Endothelial cell (in vitro differentiated cells): ENCODE measurements at regions not wholly inside any gene's neighbourhood (a gene's known extent, or its start where the extent isn't known, plus 50 kb on each side); places are given as distances from the start of the nearest gene placed in this dataset.

Source experiments
- DNase-seq: peaks from one replicate; pipeline ENCODE4 v3.0.0; 2021; ENCODE audit warnings: low spot score
- H3K27ac Mint-ChIP-seq: one replicate; pipeline ENCODE4 v1.8.0; 2021; ENCODE audit warnings: mixed read lengths, inconsistent platforms; ENCODE audit not compliant: unreplicated experiment
- H3K27me3 Mint-ChIP-seq: one replicate; pipeline ENCODE4 v1.8.0; 2021; ENCODE audit warnings: mild to moderate bottlenecking, moderate library complexity, mixed read lengths, inconsistent platforms; ENCODE audit not compliant: unreplicated experiment
- H3K36me3 Mint-ChIP-seq: one replicate; pipeline ENCODE4 v1.8.0; 2021; ENCODE audit warnings: mild to moderate bottlenecking, low read depth, mixed read lengths, inconsistent platforms; ENCODE audit not compliant: unreplicated experiment
- H3K4me1 Mint-ChIP-seq: one replicate; pipeline ENCODE4 v1.8.0; 2021; ENCODE audit warnings: mild to moderate bottlenecking, mixed read lengths, inconsistent platforms; ENCODE audit not compliant: unreplicated experiment
- H3K4me3 Mint-ChIP-seq: one replicate; pipeline ENCODE4 v1.8.0; 2021; ENCODE audit warnings: mild to moderate bottlenecking, mixed read lengths, inconsistent platforms; ENCODE audit not compliant: unreplicated experiment
- H3K9me3 Mint-ChIP-seq: one replicate; pipeline ENCODE4 v1.8.0; 2021; ENCODE audit warnings: mixed read lengths, inconsistent platforms; ENCODE audit not compliant: unreplicated experiment
- TF ChIP-seq, protein P1 (sequence below): fragments of 200-600 bp; sonication (generic); IDR thresholded peaks from one replicate; pipeline ENCODE4 v1.5.0; 2021; ENCODE audit warnings: antibody characterized with exemption; ENCODE audit not compliant: unreplicated experiment

DNA sequence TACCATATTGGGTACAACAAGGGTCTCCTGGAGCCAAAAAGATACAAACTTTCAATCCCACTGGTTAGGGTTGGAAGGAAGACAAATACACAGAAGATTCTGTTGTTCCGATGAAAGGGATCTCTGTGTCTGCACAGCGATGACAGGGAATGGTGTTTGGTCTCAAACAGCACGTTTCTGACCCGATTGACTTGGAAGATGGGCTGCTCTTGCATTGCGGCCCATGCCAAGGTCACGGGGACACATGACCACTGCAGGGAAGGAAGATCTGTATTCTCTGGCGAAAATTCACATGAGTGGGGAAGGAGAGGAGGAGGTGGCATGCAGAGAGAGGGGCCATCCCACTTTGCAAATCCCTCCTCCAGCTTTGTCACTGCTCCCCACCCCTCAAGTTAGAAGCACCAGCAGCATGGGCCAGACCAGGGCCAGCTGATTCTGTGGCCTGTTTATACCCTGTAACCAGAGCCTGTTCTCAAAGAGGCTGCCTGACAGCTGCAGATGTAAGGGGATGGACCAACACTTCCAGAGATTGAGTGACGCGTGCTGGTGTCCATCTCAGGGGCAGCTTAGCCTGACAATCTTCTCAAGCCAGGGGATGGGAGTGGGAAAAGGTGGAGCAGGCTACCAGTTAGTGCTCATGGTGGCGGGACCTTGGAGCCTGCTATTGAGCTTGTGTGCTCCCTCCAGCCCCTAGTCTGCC is 57.2 kb downstream of the TNP1 start:
- Mint-ChIP-seq H3K36me3 (no peaks in the 10 kb centered on the region), H3K4me1 (no peaks in the 10 kb centered on the region), H3K4me3 (no peak overlapping the region), H3K9me3 (no peaks in the 10 kb centered on the region), H3K27me3 (peaks cover 3% of the 10 kb centered on the region), H3K27ac (no peak overlapping the region)
- TF ChIP-seq, protein P1, sequence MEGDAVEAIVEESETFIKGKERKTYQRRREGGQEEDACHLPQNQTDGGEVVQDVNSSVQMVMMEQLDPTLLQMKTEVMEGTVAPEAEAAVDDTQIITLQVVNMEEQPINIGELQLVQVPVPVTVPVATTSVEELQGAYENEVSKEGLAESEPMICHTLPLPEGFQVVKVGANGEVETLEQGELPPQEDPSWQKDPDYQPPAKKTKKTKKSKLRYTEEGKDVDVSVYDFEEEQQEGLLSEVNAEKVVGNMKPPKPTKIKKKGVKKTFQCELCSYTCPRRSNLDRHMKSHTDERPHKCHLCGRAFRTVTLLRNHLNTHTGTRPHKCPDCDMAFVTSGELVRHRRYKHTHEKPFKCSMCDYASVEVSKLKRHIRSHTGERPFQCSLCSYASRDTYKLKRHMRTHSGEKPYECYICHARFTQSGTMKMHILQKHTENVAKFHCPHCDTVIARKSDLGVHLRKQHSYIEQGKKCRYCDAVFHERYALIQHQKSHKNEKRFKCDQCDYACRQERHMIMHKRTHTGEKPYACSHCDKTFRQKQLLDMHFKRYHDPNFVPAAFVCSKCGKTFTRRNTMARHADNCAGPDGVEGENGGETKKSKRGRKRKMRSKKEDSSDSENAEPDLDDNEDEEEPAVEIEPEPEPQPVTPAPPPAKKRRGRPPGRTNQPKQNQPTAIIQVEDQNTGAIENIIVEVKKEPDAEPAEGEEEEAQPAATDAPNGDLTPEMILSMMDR = no peak
- no peak for DNase-seq

DNA sequence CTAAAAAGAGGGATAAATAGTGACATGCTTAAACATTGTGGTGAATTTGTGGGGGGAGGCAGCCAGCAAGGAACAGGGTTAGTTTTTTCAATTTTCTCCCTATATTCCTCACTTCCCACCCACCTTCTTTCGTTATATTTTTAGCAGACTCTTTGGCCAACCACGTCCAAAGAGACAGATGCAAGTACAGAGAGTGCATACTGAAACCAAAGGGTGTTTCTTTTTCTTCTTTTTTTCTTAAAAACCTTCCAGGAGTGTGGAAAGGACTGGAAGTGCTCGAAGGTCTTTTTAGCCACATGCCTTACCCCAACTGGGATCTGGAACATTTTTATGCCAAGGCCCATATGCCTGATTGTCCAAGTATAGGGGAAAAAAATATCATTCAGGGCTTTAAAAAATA is 59.0 kb downstream of the TNP1 start:
- Mint-ChIP-seq H3K4me3 (no peak overlapping the region), H3K27ac (no peak overlapping the region), H3K9me3 (no peaks in the 10 kb centered on the region), H3K36me3 (no peaks in the 10 kb centered on the region), H3K4me1 (no peaks in the 10 kb centered on the region), H3K27me3 (peaks cover 3% of the 10 kb centered on the region)
- TF ChIP-seq, protein P1 = no peak
- DNase-seq = no peak

DNA sequence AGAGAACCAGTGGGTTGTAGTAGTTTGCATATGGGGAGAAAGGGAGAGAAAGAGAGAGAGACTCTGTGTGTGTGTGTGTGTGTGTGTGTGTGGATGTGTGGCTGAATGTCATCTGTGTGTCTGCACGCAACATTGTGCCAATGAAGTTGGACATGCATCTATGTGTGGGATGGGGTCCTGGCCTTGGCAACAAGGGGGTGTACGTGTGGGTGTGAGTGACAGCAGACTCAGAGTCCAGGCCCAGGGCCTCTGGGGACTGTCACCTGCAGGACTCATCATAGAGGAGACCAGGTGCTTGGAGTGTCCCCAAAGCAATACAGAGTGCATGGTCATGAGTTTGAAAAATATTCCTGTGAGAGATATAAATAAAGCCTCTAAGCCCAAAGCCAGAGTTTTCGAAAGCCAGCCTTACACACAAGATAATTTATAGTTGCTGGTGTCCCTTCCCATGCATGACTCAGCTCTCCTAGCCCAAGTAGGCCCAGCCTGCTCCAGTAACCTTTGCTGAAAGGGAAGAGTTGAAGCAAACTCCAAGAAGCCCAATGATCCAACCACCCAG is 59.9 kb downstream of the TNP1 start:
- TF ChIP-seq, protein P1 = no peak
- Mint-ChIP-seq H3K36me3 (no peaks in the 10 kb centered on the region), H3K4me1 (no peaks in the 10 kb centered on the region), H3K4me3 (no peak overlapping the region), H3K27ac (no peak overlapping the region), H3K9me3 (no peaks in the 10 kb centered on the region), H3K27me3 (peaks cover 3% of the 10 kb centered on the region)
- DNase-seq = no peak

GRCh38 chr2:216796115-216796840 is 63.6 kb downstream of the TNP1 start:
- no peak for DNase-seq
- TF ChIP-seq, protein P1 = no peak
- Mint-ChIP-seq H3K36me3 (no peaks in the 10 kb centered on the region), H3K4me3 (no peak overlapping the region), H3K4me1 (no peaks in the 10 kb centered on the region), H3K27me3 (no peaks in the 10 kb centered on the region), H3K27ac (no peak overlapping the region), H3K9me3 (no peaks in the 10 kb centered on the region)

- H3K36me3 Mint-ChIP-seq = no peaks in the 10 kb centered on the region
- no peak overlapping the region for H3K4me3 Mint-ChIP-seq
- H3K4me1 Mint-ChIP-seq = no peaks in the 10 kb centered on the region
- DNase-seq = no peak
- H3K27me3 Mint-ChIP-seq = no peaks in the 10 kb centered on the region
- TF ChIP-seq, protein P1 = no peak
- H3K27ac Mint-ChIP-seq = no peak overlapping the region
- no peaks in the 10 kb centered on the region for H3K9me3 Mint-ChIP-seq
Measured at GRCh38 chr2:216793386-216793785, 66.5 kb downstream of the TNP1 start.
